ENCODE measurements at regions not wholly inside any gene's neighbourhood (a gene's known extent, or its start where the extent isn't known, plus 50 kb on each side); places are given as distances from the start of the nearest gene placed in this dataset.

DNA sequence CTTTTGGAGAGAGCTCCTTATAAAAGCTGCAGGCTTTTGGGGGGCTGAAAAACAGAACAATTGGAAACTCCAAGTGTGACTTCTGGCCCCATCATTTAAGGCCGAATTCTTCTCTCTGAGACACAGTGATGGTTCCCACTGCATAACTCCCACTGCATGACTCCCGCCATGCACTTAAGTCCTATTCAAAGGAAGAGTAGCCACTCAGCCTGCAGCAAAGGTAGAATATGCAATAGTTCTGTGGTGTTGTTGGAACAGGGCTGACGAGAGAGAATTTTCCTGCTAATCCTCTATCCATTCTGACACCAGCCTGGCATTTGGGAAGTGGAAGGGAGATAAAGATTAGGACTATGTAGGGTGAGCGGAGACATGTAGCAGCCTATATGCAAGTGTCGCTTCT, 185.6 kb upstream of the ZNF462 start:
- no peak for DNase-seq (ENCODE audit: low read depth in 1 of 2, low spot score in 2 of 2)
- H3K9me3 ChIP-seq (replicated peaks), result no peaks in the 10 kb centered on the region
- H3K27ac ChIP-seq, result no peak overlapping the region
- H3K4me3 ChIP-seq, result no peak overlapping the region
- H3K27me3 ChIP-seq (replicated peaks), result no peaks in the 10 kb centered on the region
- H3K36me3 ChIP-seq, result no peaks in the 10 kb centered on the region
- peaks cover 5% of the 10 kb centered on the region for H3K4me1 ChIP-seq (replicated peaks)

DNA sequence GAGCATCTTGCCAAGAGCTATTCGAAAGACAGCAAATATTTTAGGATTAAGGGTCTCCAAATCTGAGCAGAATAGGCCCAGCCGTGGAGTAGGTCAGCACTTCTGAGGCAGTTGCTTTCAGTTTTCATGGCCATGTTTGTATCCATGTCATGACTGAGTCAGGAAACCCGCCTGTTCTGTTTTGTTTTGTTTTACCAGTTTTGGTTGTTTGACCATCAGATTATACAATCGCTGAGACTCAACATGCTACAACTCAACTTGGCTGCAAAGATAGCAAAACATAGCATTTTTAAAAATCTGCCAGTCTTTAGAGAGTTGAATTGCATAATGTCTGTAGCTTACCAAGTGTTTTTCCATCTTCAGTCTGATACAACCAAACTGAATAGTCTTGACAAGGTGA, 185.1 kb upstream of the ZNF462 start:
- Histone ChIP-seq H3K4me1 (replicated peaks) (peaks cover 9% of the 10 kb centered on the region), H3K27ac (no peak overlapping the region), H3K9me3 (replicated peaks) (no peaks in the 10 kb centered on the region), H3K27me3 (replicated peaks) (no peaks in the 10 kb centered on the region), H3K4me3 (no peak overlapping the region), H3K36me3 (no peaks in the 10 kb centered on the region)
- DNase-seq (ENCODE audit: low read depth in 1 of 2, low spot score in 2 of 2), result no peak

GRCh38 chr9:106678273-106678672, 184.7 kb upstream of the ZNF462 start:
- Histone ChIP-seq H3K4me3 (no peak overlapping the region), H3K9me3 (replicated peaks) (no peaks in the 10 kb centered on the region)
- no peak for DNase-seq (ENCODE audit: low read depth in 1 of 2, low spot score in 2 of 2)

GRCh38 chr9:106682420-106682819, 180.5 kb upstream of the ZNF462 start:
- no peaks in the 10 kb centered on the region for H3K27me3 ChIP-seq (replicated peaks)
- no peak overlapping the region for H3K4me3 ChIP-seq
- H3K9me3 ChIP-seq (replicated peaks), result no peaks in the 10 kb centered on the region
- no peak overlapping the region for H3K27ac ChIP-seq
- H3K36me3 ChIP-seq, result no peaks in the 10 kb centered on the region
- DNase-seq (ENCODE audit: low read depth in 1 of 2, low spot score in 2 of 2), result peak in 1 of 2 experiments; percentile 14
- H3K4me1 ChIP-seq (replicated peaks), result peaks cover 10% of the 10 kb centered on the region

More at GRCh38 chr9:106678273-106678672, 184.7 kb upstream of the ZNF462 start:
- no peaks in the 10 kb centered on the region for H3K27me3 ChIP-seq (replicated peaks)
- no peak overlapping the region for H3K27ac ChIP-seq
- H3K36me3 ChIP-seq, result no peaks in the 10 kb centered on the region
- peaks cover 10% of the 10 kb centered on the region for H3K4me1 ChIP-seq (replicated peaks)

- H3K27ac ChIP-seq, result no peak overlapping the region
- no peaks in the 10 kb centered on the region for H3K9me3 ChIP-seq (replicated peaks)
- no peak overlapping the region for H3K4me3 ChIP-seq
- no peak for DNase-seq (ENCODE audit: low read depth in 1 of 2, low spot score in 2 of 2)
- 0 out of 2 replicates have a peak, but pooled peaks cover 2% of the 10 kb centered on the region for H3K27me3 ChIP-seq (replicated peaks)
- no peaks in the 10 kb centered on the region for H3K36me3 ChIP-seq
- peaks cover 10% of the 10 kb centered on the region for H3K4me1 ChIP-seq (replicated peaks)
These were observed 179.5 kb upstream of the ZNF462 start for GRCh38 chr9:106683454-106683853.

DNA sequence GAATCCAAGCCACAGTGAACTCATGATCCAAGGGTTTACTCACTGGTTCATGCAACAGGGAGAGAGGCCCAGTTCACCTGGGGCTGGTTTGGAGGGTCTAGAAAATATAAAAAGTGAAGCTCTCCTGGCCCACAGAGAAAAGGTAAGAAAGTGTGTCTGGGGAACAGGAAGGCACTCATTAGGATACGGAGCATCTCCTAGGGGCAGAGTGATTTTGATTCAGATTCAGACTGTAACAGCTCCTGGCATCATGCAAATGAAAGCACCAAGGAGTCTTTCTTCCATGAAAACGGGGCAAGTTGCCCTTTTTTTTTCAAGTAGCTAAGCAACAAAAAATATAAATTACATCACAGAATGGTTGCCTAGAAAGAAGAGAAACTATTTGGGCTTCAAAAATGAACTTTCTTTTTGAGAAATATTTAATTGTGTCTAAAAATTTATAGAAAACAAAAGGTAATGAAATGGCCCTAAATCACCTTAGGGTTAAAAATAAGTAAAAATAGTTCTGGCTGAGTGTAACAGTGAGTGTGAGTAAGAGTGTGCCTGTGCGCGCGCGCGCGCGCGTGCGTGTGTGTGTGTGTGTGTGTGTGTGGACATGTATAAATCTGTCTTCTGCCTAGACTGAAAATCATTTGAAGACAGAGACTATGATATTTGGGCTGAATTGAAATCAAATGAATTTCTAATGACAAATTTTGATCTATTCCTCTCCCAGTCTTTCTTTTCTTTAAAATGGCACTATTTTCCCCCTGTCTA, 177.8 kb upstream of the ZNF462 start:
- no peaks in the 10 kb centered on the region for H3K9me3 ChIP-seq (replicated peaks)
- no peak overlapping the region for H3K4me3 ChIP-seq
- no peak overlapping the region for H3K27ac ChIP-seq
- peaks cover 10% of the 10 kb centered on the region for H3K4me1 ChIP-seq (replicated peaks)
- no peak for DNase-seq (ENCODE audit: low read depth in 1 of 2, low spot score in 2 of 2)
- H3K36me3 ChIP-seq, result no peaks in the 10 kb centered on the region
- H3K27me3 ChIP-seq (replicated peaks), result 0 out of 2 replicates have a peak, but pooled peaks cover 2% of the 10 kb centered on the region

- Histone ChIP-seq H3K36me3 (no peaks in the 10 kb centered on the region), H3K4me1 (replicated peaks) (no peaks in the 10 kb centered on the region), H3K4me3 (no peak overlapping the region), H3K27ac (no peak overlapping the region), H3K9me3 (replicated peaks) (no peaks in the 10 kb centered on the region), H3K27me3 (replicated peaks) (0 out of 2 replicates have a peak, but pooled peaks cover 2% of the 10 kb centered on the region)
- no peak for DNase-seq (ENCODE audit: low read depth in 1 of 2, low spot score in 2 of 2)
These were observed 173.9 kb upstream of the ZNF462 start for GRCh38 chr9:106689089-106689488.

- H3K27ac ChIP-seq, result no peak overlapping the region
- no peak overlapping the region for H3K4me3 ChIP-seq
- H3K9me3 ChIP-seq (replicated peaks), result no peaks in the 10 kb centered on the region
- H3K4me1 ChIP-seq (replicated peaks), result no peaks in the 10 kb centered on the region
- no peaks in the 10 kb centered on the region for H3K36me3 ChIP-seq
- 0 out of 2 replicates have a peak, but pooled peaks cover 2% of the 10 kb centered on the region for H3K27me3 ChIP-seq (replicated peaks)
- no peak for DNase-seq (ENCODE audit: low read depth in 1 of 2, low spot score in 2 of 2)
These were observed 171.3 kb upstream of the ZNF462 start for GRCh38 chr9:106691627-106692026.

DNA sequence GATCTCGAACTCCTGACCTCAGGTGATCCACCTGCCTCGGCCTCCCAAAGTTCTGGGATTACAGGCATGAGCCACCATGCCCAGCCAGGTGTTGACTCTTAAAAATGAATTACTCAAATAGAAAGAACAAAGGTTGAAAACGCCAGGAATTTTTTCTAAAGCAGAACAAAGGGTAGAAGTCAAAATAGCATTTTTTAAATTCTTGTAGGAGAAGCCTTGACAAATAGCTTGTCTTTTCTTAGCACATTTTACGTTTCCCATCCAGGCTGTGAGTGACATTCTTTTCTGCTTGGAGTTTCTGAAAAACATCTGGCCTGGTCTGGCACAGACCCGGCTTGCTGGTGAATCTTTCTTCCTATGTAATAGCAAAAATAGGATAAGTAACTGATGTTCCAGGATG, 169.4 kb upstream of the ZNF462 start:
- no peak overlapping the region for H3K4me3 ChIP-seq
- DNase-seq (ENCODE audit: low read depth in 1 of 2, low spot score in 2 of 2), result no peak
- no peak overlapping the region for H3K27ac ChIP-seq
- no peaks in the 10 kb centered on the region for H3K27me3 ChIP-seq (replicated peaks)
- no peaks in the 10 kb centered on the region for H3K36me3 ChIP-seq
- peaks cover 9% of the 10 kb centered on the region for H3K4me1 ChIP-seq (replicated peaks)
- no peaks in the 10 kb centered on the region for H3K9me3 ChIP-seq (replicated peaks)

DNA sequence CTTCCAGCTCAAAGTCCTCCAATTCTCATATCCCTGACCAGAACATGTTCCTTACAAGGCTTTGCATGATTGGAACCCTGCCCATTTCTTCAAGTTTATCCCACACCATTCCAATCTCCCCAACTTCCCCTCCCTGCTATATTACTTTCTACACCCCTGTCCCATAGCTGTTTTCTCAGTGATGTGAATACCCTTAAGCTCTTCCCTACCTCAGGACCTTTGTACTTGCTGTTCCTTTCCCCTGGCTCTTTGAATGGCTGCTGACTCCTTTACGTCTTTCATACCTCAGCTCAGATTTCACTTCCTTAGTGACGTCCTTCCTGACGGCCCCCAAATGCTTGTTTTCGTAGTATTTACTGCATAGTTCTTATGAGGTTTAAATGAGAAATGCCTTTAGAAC, 166.2 kb upstream of the ZNF462 start:
- Histone ChIP-seq H3K4me3 (no peak overlapping the region), H3K27ac (no peak overlapping the region), H3K9me3 (replicated peaks) (no peaks in the 10 kb centered on the region), H3K36me3 (no peaks in the 10 kb centered on the region), H3K27me3 (replicated peaks) (no peaks in the 10 kb centered on the region), H3K4me1 (replicated peaks) (peaks cover 9% of the 10 kb centered on the region)
- DNase-seq (ENCODE audit: low read depth in 1 of 2, low spot score in 2 of 2), result no peak

- no peak for DNase-seq (ENCODE audit: low read depth in 1 of 2, low spot score in 2 of 2)
- Histone ChIP-seq H3K27me3 (replicated peaks) (no peaks in the 10 kb centered on the region), H3K36me3 (no peaks in the 10 kb centered on the region), H3K9me3 (replicated peaks) (no peaks in the 10 kb centered on the region), H3K4me3 (no peak overlapping the region), H3K4me1 (replicated peaks) (peaks cover 9% of the 10 kb centered on the region), H3K27ac (no peak overlapping the region)
These were observed 165.6 kb upstream of the ZNF462 start for GRCh38 chr9:106697390-106697749.

DNA sequence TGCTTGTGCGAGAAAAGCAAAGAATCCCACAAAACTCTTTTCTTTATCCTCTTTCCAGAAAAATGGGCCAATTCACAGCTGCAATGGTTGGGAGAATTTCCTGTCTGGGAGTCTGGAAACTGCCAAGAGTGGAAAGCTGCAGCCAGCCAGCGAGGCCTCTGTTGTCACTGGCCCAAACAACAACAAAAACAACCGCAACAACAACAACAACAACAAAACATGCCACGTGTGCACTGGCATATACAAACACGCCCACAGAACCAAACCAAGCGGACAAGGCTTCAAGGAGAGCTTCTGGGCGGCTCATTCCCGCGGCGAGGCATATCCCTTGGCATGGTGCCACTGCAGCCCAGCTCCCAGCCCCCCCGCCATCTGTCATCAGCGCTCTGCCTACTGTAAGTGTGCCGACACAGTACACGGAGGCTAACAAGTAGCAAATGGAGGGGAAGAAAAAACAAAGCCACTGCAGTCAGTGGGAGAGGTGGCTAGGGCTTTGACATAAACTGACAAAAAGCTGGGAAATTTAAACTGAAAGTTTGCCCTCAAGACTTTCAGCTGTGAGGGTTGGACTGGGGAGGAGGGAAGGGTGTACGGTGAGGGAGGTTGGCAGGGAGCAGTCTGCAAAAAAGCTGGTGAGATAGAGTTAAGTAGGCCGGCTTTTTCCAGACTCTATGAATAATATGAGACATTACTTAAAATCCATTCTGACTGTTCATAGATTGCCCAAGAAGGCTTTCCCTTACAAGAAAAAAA, 165.0 kb upstream of the ZNF462 start:
- peak; percentile 68 to 75 for DNase-seq (ENCODE audit: low read depth in 1 of 2, low spot score in 2 of 2)
- Histone ChIP-seq H3K27ac (no peak overlapping the region), H3K9me3 (replicated peaks) (no peaks in the 10 kb centered on the region)

GRCh38 chr9:106700676-106701075, 162.3 kb upstream of the ZNF462 start:
- Histone ChIP-seq H3K36me3 (no peaks in the 10 kb centered on the region), H3K27me3 (replicated peaks) (no peaks in the 10 kb centered on the region), H3K9me3 (replicated peaks) (no peaks in the 10 kb centered on the region), H3K27ac (no peak overlapping the region), H3K4me3 (no peak overlapping the region), H3K4me1 (replicated peaks) (peaks cover 9% of the 10 kb centered on the region)
- no peak for DNase-seq (ENCODE audit: low read depth in 1 of 2, low spot score in 2 of 2)

More for the DNA sequence above, 165.0 kb upstream of the ZNF462 start:
- H3K36me3 ChIP-seq, result no peaks in the 10 kb centered on the region
- no peaks in the 10 kb centered on the region for H3K27me3 ChIP-seq (replicated peaks)
- H3K4me1 ChIP-seq (replicated peaks), result peaks cover 9% of the 10 kb centered on the region
- peak overlapping the region; percentile 30 for H3K4me3 ChIP-seq

DNA sequence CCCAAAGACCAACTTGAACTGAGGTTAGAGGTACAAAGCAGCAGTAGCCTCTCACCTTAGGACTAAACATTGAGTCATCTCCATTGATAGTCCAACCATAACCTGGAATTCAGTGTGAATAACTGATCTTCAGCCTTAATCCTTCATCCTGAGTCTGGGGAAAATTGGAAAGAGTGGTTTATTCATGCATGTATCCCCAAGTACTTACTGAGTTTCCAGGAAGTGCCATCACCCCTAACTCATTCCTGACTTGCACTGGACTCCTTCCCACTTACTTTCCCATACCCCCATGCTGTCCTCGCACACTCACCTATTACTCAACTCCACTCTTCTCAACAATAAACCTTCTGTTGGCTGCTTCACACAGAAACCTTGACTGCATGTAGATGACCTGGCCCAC, 161.4 kb upstream of the ZNF462 start:
- Histone ChIP-seq H3K4me1 (replicated peaks) (peaks cover 9% of the 10 kb centered on the region), H3K36me3 (no peaks in the 10 kb centered on the region), H3K9me3 (replicated peaks) (no peaks in the 10 kb centered on the region)

More for the DNA sequence above, 161.4 kb upstream of the ZNF462 start:
- Histone ChIP-seq H3K27ac (no peak overlapping the region), H3K4me3 (no peak overlapping the region), H3K27me3 (replicated peaks) (no peaks in the 10 kb centered on the region)
- DNase-seq (ENCODE audit: low read depth in 1 of 2, low spot score in 2 of 2), result no peak
